Mesodermal cell (in vitro differentiated cells): ENCODE measurements at regions not wholly inside any gene's neighbourhood (a gene's known extent, or its start where the extent isn't known, plus 50 kb on each side); places are given as distances from the start of the nearest gene placed in this dataset.

Experiments
- H3K27ac ChIP-seq: 2 replicates; pipeline ENCODE4 v1.7.0; 2013; ENCODE audit warnings: mild to moderate bottlenecking, low read depth, low read length, moderate library complexity; ENCODE audit not compliant: severe bottlenecking
- H3K36me3 ChIP-seq: 2 replicates; pipeline ENCODE4 v1.7.1; 2013; ENCODE audit warnings: mild to moderate bottlenecking, low read length, moderate library complexity; ENCODE audit not compliant: control insufficient read depth, insufficient read depth
- H3K4me1 ChIP-seq: one replicate; pipeline ENCODE4 v1.7.1; 2013; ENCODE audit warnings: mild to moderate bottlenecking, low read length; ENCODE audit not compliant: insufficient read depth, control insufficient read depth, poor library complexity, severe bottlenecking
- H3K4me3 ChIP-seq: 2 replicates; pipeline ENCODE4 v1.7.0; 2013; ENCODE audit warnings: low read length, control low read depth, mild to moderate bottlenecking; ENCODE audit not compliant: insufficient read depth, poor library complexity, severe bottlenecking; ENCODE audit errors: extremely low read depth
- H3K9me3 ChIP-seq: 2 replicates; pipeline ENCODE4 v1.7.1; 2013; ENCODE audit warnings: mild to moderate bottlenecking, low read length, moderate library complexity; ENCODE audit not compliant: control insufficient read depth
- WGBS, 2 experiments: methylation state at CpG; one replicate each; pipeline ENCODE4 v1.1.5; 2013; ENCODE audit warnings: missing lambda C conversion rate in 2 of 2; ENCODE audit not compliant: insufficient coverage in 2 of 2; 5-methylcytosine and 5-hydroxymethylcytosine counted together

DNA sequence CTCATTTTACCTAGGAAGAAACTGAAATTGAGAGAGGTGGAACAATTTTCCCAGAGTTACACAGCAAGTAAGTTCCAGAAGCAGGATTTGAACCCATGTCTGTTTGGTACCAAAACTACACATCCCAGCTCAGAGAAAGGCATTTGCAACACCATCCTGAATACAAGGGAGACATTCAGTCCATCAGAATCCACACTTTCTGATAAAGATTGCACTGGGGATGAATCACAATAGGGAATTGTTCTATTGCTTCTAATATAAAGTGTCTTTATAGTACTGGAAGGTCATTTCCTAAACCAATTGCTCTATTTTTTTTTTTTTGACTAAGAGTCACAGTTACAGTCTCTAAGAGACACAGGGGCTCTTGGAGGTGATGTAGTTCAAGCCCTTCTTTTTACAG lies 208.1 kb upstream of the CADM1 start:
- no peaks in the 10 kb centered on the region for H3K4me1 ChIP-seq
- H3K27ac ChIP-seq: no peak overlapping the region
- no peak overlapping the region for H3K4me3 ChIP-seq
- no peaks in the 10 kb centered on the region for H3K36me3 ChIP-seq
- H3K9me3 ChIP-seq: no peaks in the 10 kb centered on the region

GRCh38 chr11:115710980-115711379 lies 206.8 kb upstream of the CADM1 start:
- Histone ChIP-seq H3K4me1 (no peaks in the 10 kb centered on the region), H3K9me3 (no peaks in the 10 kb centered on the region), H3K36me3 (no peaks in the 10 kb centered on the region), H3K4me3 (no peak overlapping the region), H3K27ac (no peak overlapping the region)
- WGBS, 2 experiments: 93 to 95% methylated on average over 18 to 20 of the region's 20 CpGs

- Histone ChIP-seq H3K9me3 (no peaks in the 10 kb centered on the region), H3K4me3 (no peak overlapping the region), H3K36me3 (no peaks in the 10 kb centered on the region), H3K4me1 (no peaks in the 10 kb centered on the region), H3K27ac (no peak overlapping the region)
- 95 to 100% methylated on average over 2 to 4 of the region's 5 CpGs for WGBS, 2 experiments
These were observed 206.2 kb upstream of the CADM1 start for GRCh38 chr11:115710426-115710825.

DNA sequence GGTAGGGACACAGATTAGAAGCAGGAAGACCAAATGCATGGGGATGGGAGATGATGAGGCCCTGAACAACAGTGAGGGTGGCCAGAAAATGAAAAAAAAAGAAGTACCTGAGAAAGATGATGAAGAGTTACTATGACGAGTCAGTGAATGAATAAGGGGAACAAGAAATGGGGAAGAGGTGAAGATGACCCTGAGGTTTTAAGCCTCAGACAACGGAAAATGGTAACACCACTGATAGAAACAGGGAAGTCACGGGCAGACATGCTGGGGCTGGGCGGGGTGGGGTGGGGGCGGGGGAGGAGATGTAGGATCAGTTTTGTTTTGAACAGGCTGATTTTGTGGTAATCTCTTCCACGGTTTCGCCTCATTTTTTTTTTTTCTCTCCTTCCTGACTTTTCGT lies 205.1 kb upstream of the CADM1 start:
- Histone ChIP-seq H3K4me1 (no peaks in the 10 kb centered on the region), H3K9me3 (no peaks in the 10 kb centered on the region), H3K36me3 (no peaks in the 10 kb centered on the region), H3K27ac (no peak overlapping the region), H3K4me3 (no peak overlapping the region)
- WGBS, 2 experiments: 85 to 100% methylated on average over 1 to 6 of the region's 8 CpGs

DNA sequence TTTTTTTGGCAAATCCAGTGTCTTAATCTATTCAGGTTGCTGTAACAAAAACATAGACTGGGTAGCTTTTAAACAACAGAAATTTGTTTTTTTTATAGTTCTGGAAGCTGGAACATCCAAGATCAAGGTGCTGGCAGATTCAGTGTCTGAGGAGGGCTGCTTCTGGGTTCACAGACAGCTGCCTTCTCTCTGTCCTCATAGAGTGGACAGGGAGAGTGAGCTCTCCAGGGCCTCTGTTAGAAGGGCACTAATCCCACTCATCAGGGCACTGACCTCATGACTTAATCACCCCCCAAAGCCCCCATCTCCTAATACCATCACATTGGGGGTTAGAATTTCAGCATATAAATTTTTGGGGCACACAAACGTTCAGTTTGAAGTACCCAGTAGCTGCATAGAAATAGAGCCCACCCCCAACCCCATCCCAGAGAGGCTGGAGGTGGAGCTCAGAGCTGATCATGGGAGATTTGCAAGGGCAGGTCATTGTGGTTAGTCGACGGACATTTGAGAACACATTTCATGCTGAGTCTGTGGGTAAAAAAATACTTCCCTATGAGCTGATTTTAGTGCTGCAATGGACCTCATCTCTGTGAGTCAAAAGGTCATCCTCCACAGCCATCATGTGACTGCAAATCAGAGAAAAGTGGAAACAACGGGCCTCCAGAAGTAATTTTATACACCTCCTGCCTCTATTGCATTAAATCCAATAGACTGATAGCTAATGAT lies 203.1 kb upstream of the CADM1 start:
- H3K9me3 ChIP-seq: peaks cover 5% of the 10 kb centered on the region
- no peak overlapping the region for H3K27ac ChIP-seq
- no peaks in the 10 kb centered on the region for H3K36me3 ChIP-seq
- WGBS, 2 experiments: 92 to 93% methylated on average over 2 to 3 of the region's 4 CpGs
- no peak overlapping the region for H3K4me3 ChIP-seq
- no peaks in the 10 kb centered on the region for H3K4me1 ChIP-seq

GRCh38 chr11:115706626-115707135 lies 202.5 kb upstream of the CADM1 start:
- peaks cover 5% of the 10 kb centered on the region for H3K9me3 ChIP-seq
- 100% methylated on average over 1 of the region's 1 CpG; no CpG with 5 or more reads in 1 of the 2 experiments for WGBS, 2 experiments
- H3K27ac ChIP-seq: no peak overlapping the region
- H3K4me3 ChIP-seq: no peak overlapping the region
- no peaks in the 10 kb centered on the region for H3K4me1 ChIP-seq
- no peaks in the 10 kb centered on the region for H3K36me3 ChIP-seq

- Histone ChIP-seq H3K9me3 (peaks cover 5% of the 10 kb centered on the region), H3K27ac (no peak overlapping the region), H3K4me1 (no peaks in the 10 kb centered on the region), H3K36me3 (no peaks in the 10 kb centered on the region), H3K4me3 (no peak overlapping the region)
- WGBS, 2 experiments: 86% methylated on average over 1 of the region's 2 CpGs; no CpG with 5 or more reads in 1 of the 2 experiments
These were observed 201.0 kb upstream of the CADM1 start for GRCh38 chr11:115705200-115705599.

- H3K9me3 ChIP-seq: peaks cover 5% of the 10 kb centered on the region
- H3K36me3 ChIP-seq: no peaks in the 10 kb centered on the region
- no peak overlapping the region for H3K27ac ChIP-seq
- H3K4me1 ChIP-seq: no peaks in the 10 kb centered on the region
- no peak overlapping the region for H3K4me3 ChIP-seq
- WGBS, 2 experiments: 82 to 83% methylated on average over 10 to 12 of the region's 12 CpGs
These were observed 197.0 kb upstream of the CADM1 start for GRCh38 chr11:115700981-115701875.

DNA sequence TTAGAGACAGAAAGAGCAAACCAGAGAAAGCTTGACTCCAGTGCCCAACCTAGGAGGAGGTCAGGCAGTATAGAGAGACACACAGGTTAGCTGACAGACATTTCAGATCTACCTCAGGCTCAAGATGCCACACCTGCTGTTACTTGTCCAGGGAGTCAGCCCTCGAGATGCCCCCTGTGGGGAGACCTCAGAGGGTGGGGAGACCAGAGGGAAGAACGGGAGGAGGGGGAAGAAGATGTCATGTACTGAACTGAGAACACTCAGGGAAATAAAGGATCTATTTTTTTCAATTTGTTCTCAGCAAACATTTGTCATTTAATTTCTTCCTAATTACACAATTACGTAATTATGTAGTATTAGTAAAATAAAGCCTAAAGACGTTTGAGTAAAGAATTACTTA lies 196.3 kb upstream of the CADM1 start:
- no peak overlapping the region for H3K27ac ChIP-seq
- H3K9me3 ChIP-seq: peaks cover 5% of the 10 kb centered on the region
- H3K4me1 ChIP-seq: no peaks in the 10 kb centered on the region
- H3K36me3 ChIP-seq: no peaks in the 10 kb centered on the region
- H3K4me3 ChIP-seq: no peak overlapping the region
- 80% methylated on average over 1 of the region's 4 CpGs; no CpG with 5 or more reads in 1 of the 2 experiments for WGBS, 2 experiments

GRCh38 chr11:115699733-115700132 lies 195.5 kb upstream of the CADM1 start:
- H3K4me1 ChIP-seq: no peaks in the 10 kb centered on the region
- H3K4me3 ChIP-seq: no peak overlapping the region
- no peaks in the 10 kb centered on the region for H3K36me3 ChIP-seq
- 78% methylated on average over 1 of the region's 3 CpGs; no CpG with 5 or more reads in 1 of the 2 experiments for WGBS, 2 experiments
- no peak overlapping the region for H3K27ac ChIP-seq
- H3K9me3 ChIP-seq: peaks cover 5% of the 10 kb centered on the region
